ENCODE measurements at regions not wholly inside any gene's neighbourhood (a gene's known extent, or its start where the extent isn't known, plus 50 kb on each side); places are given as distances from the start of the nearest gene placed in this dataset.

DNA sequence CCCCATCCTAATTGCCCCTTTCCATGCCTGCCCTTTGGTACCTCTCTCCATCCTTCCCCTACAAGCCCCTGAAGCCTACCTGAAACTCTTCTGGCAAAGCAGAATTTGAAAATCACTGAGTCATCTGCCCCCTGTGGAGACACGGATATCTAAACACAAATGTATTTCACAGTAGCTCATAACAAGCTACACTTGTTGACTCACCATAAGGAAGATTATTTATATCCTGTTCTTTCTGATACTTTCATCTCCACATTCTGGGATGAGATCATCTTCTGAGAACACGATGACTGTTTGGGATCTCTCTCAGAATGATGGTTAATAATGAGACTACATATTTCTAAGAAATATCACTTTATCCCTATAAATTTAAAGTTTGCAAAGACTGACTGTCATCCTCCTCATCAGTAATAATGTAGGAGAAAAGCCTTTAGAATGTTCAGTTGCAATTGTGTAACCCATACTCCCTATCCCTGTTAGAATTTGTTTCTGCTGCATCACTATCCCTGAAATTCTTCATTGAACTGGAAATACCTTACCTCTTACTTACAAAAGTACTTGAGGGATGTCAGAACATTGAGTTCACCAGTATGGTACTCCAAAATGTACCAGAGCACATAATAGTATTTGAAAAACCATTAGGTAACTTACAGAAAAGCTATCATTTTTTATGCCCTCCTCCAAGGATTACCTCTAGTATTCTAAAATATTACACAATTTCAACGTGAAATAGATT is 116.1 kb upstream of the IL12A start:
- no peak for DNase-seq (ENCODE audit: low spot score)
- intact Hi-C loops (cut with DNase I) = loop anchor here (5.0 kb wide), 1 partner anchor 105 kb away; no protein-coding TSS in a partner anchor
- Histone ChIP-seq H3K4me1 (replicated peaks) (no peaks in the 10 kb centered on the region), H3K36me3 (no peaks in the 10 kb centered on the region), H3K4me3 (no peak overlapping the region), H3K27me3 (replicated peaks; ENCODE audit: insufficient read depth) (no peaks in the 10 kb centered on the region), H3K27ac (no peak overlapping the region), H3K9me3 (no peaks in the 10 kb centered on the region)
- no peak for TF ChIP-seq POLR2AphosphoS5 (IDR thresholded peaks at IDR 0.05)
- peak in 1 of 4 experiments; percentile 22 for TF ChIP-seq CTCF (IDR thresholded peaks at IDR 0.05)
- no peak for TF ChIP-seq POLR2A (IDR thresholded peaks at IDR 0.05)
- 65% methylated on average over 3 of the region's 3 CpGs for whole genome bisulfite sequencing

- no peak for DNase-seq (ENCODE audit: low spot score)
- Histone ChIP-seq H3K9me3 (no peaks in the 10 kb centered on the region), H3K36me3 (no peaks in the 10 kb centered on the region), H3K4me3 (no peak overlapping the region), H3K4me1 (replicated peaks) (no peaks in the 10 kb centered on the region), H3K27me3 (replicated peaks; ENCODE audit: insufficient read depth) (no peaks in the 10 kb centered on the region), H3K27ac (no peak overlapping the region)
- intact Hi-C loops (cut with DNase I) = loop anchor here (2.0 kb wide), 1 partner anchor 38 kb away; no protein-coding TSS in a partner anchor
- TF ChIP-seq POLR2AphosphoS5 (IDR thresholded peaks at IDR 0.05) (no peak), POLR2A (IDR thresholded peaks at IDR 0.05) (no peak), CTCF (IDR thresholded peaks at IDR 0.05) (no peak)
Observed at GRCh38 chr3:159875116-159875515, 113.5 kb upstream of the IL12A start.

GRCh38 chr3:159877924-159878323 is 110.7 kb upstream of the IL12A start:
- no peaks in the 10 kb centered on the region for H3K36me3 ChIP-seq
- intact Hi-C loops (cut with DNase I) = no loop called here
- H3K4me3 ChIP-seq = no peak overlapping the region
- H3K27ac ChIP-seq = no peak overlapping the region
- 78% methylated on average over 5 of the region's 5 CpGs for WGBS
- H3K4me1 ChIP-seq (replicated peaks) = no peaks in the 10 kb centered on the region
- no peaks in the 10 kb centered on the region for H3K9me3 ChIP-seq
- no peak for DNase-seq (ENCODE audit: low spot score)
- H3K27me3 ChIP-seq (replicated peaks; ENCODE audit: insufficient read depth) = no peaks in the 10 kb centered on the region
- TF ChIP-seq CTCF (IDR thresholded peaks at IDR 0.05) = no peak
- no peak for TF ChIP-seq POLR2AphosphoS5 (IDR thresholded peaks at IDR 0.05)
- TF ChIP-seq POLR2A (IDR thresholded peaks at IDR 0.05) = no peak

- H3K9me3 ChIP-seq = no peaks in the 10 kb centered on the region
- DNase-seq (ENCODE audit: low spot score) = no peak
- no peak overlapping the region for H3K4me3 ChIP-seq
- H3K27ac ChIP-seq = no peak overlapping the region
- no peaks in the 10 kb centered on the region for H3K4me1 ChIP-seq (replicated peaks)
- TF ChIP-seq POLR2AphosphoS5 (IDR thresholded peaks at IDR 0.05) (no peak), CTCF (IDR thresholded peaks at IDR 0.05) (no peak), POLR2A (IDR thresholded peaks at IDR 0.05) (no peak)
- H3K27me3 ChIP-seq (replicated peaks; ENCODE audit: insufficient read depth) = no peaks in the 10 kb centered on the region
- no peaks in the 10 kb centered on the region for H3K36me3 ChIP-seq
- intact Hi-C loops (cut with DNase I) = no loop called here
- WGBS = 84% methylated on average over 2 of the region's 2 CpGs
Observed at GRCh38 chr3:159879146-159879545, 109.5 kb upstream of the IL12A start.

DNA sequence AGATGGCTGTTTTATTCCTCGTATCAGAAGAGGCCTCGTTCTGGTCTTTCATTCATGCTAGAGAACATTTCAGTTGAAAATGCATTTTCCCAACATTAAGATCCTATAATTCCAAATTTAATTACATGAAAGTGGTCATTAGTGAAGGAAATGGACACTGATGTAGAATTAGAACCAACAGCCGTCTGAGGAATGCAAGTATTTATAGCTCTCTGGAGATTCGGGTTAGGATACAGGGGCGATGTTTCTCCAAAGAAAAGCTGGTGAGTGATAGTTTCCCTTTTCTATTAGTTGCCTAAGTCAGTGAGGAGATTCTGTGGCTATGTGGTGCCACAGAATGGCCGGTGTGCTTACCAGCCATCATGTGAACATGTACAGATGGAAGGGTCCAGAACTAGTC is 109.0 kb upstream of the IL12A start:
- Histone ChIP-seq H3K4me3 (no peak overlapping the region), H3K27ac (peak overlapping the region in 1 of 2 donors; percentile 5), H3K4me1 (replicated peaks) (no peaks in the 10 kb centered on the region), H3K9me3 (no peaks in the 10 kb centered on the region), H3K27me3 (replicated peaks; ENCODE audit: insufficient read depth) (no peaks in the 10 kb centered on the region), H3K36me3 (no peaks in the 10 kb centered on the region)
- intact Hi-C loops (cut with DNase I) = no loop called here
- no peak for DNase-seq (ENCODE audit: low spot score)
- 66% methylated on average over 6 of the region's 6 CpGs for WGBS
- TF ChIP-seq CTCF (IDR thresholded peaks at IDR 0.05) = no peak
- TF ChIP-seq POLR2AphosphoS5 (IDR thresholded peaks at IDR 0.05) = no peak
- no peak for TF ChIP-seq POLR2A (IDR thresholded peaks at IDR 0.05)
